ENCODE measurements at regions not wholly inside any gene's neighbourhood (a gene's known extent, or its start where the extent isn't known, plus 50 kb on each side); places are given as distances from the start of the nearest gene placed in this dataset.

DNA sequence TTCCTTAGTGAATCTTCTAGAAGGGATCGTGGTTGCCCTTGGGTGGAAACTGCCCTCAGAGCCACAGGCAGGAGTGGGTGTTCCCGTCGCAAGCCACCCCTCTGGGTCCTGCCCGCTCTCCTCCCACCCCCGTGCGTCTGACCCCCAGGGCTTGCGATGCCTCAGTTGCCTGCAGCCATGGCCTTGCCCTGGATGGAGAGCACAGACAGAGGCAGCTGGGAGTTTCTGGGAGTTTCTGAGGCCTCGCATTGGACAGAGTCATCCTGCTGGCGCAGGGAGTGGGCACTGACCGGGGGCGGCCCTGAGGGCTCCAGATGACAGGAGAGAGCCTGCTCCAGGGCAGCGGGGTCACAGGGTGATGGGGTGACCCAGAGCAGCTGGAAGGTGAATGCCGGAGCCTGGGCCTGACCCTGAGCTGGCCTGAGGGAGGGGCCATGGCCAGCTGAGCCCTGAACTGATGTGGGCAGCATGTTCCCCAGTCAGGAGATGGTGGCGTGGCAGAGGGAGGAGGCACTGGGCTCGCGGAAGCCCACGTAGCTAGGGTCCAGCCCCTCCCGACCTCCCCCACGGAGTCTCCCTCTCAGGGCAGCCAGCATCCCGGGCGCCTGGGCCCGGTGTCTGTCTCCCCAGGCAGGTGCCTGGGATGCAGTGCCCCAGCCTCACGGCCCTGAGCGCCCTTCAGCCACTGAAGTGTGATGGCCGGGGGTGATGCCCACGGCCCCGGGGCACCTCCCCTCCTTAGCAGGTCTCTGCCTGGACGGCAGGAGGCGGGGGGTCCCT lies 1236.2 kb downstream of the BRD1 start:
- CTCF ChIA-PET = no interaction called here
- no TSS peak for BruUV-seq (replicated peaks)
- POLR2A ChIA-PET = no interaction called here

DNA sequence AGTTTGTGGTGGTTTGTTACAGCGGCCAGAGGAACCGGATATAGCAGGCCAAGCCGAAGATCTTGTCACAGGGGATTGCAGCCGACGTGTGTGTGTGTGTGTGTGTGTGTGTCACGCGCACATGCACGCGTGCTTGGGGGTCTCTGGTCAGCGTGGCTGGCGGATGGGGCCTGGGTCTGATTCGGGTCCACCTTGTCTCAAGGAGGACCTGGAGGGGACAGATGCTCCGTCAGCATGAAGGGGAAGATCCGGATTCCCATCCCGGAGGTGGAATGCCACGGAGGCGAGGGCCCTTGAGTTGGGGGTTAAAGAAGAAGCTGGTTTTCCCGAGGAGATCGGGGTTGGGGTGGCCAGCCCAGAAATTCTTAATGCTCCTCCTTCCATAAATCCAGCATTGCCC lies 1237.8 kb downstream of the BRD1 start:
- Histone ChIP-seq H3K9me3 (ENCODE audit: control insufficient read depth, insufficient read depth, low read depth, low read length) (no peaks in the 10 kb centered on the region), H3K4me1 (ENCODE audit: control insufficient read depth, insufficient read depth, low read length) (no peaks in the 10 kb centered on the region), H3K4me3 (ENCODE audit: low read depth in 2 of 2, low read length in 2 of 2) (no peak overlapping the region), H3K27ac (ENCODE audit: low read length) (no peak overlapping the region), H3K36me3 (ENCODE audit: control insufficient read depth, insufficient read depth, low read length) (no peaks in the 10 kb centered on the region), H3K27me3 (ENCODE audit: control insufficient read depth, insufficient read depth, low read length) (no peaks in the 10 kb centered on the region)
- DNase-seq (ENCODE audit: low read depth, low spot score) = no peak
- ChIA-PET CTCF (no interaction called here), POLR2A (no interaction called here)
- no TSS peak for BruUV-seq (replicated peaks)
- in situ Hi-C loops (cut with HindIII; ENCODE audit: low pct_unique_long_range_greater_than_20kb, low sequenced_read_pairs) (no loop called here), intact Hi-C loops (cut with micrococcal nuclease; ENCODE audit: unreplicated experiment) (no loop called here)
- ATAC-seq = no peak
- TF ChIP-seq TCF7L2 (IDR thresholded peaks at IDR 0.05; ENCODE audit: low read depth, low read length) = no peak
- TF ChIP-seq, protein P1, sequence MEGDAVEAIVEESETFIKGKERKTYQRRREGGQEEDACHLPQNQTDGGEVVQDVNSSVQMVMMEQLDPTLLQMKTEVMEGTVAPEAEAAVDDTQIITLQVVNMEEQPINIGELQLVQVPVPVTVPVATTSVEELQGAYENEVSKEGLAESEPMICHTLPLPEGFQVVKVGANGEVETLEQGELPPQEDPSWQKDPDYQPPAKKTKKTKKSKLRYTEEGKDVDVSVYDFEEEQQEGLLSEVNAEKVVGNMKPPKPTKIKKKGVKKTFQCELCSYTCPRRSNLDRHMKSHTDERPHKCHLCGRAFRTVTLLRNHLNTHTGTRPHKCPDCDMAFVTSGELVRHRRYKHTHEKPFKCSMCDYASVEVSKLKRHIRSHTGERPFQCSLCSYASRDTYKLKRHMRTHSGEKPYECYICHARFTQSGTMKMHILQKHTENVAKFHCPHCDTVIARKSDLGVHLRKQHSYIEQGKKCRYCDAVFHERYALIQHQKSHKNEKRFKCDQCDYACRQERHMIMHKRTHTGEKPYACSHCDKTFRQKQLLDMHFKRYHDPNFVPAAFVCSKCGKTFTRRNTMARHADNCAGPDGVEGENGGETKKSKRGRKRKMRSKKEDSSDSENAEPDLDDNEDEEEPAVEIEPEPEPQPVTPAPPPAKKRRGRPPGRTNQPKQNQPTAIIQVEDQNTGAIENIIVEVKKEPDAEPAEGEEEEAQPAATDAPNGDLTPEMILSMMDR (IDR thresholded peaks at IDR 0.05) = no peak
- TF ChIP-seq POLR2AphosphoS5 (IDR thresholded peaks at IDR 0.05; ENCODE audit: low read depth, low read length) = no peak
- no peak for TF ChIP-seq REST (IDR thresholded peaks at IDR 0.05; ENCODE audit: insufficient read depth in 1 of 2, low read depth in 2 of 2, low read length in 1 of 2)
- no peak for TF ChIP-seq SIN3A (IDR thresholded peaks at IDR 0.05; ENCODE audit: borderline replicate concordance, insufficient read depth, low read depth, low read length)

More for the DNA sequence above, 1236.2 kb downstream of the BRD1 start:
- DNase-seq (ENCODE audit: low read depth, low spot score) (no peak), ATAC-seq (no peak)
- Histone ChIP-seq H3K27ac (ENCODE audit: low read length) (no peak overlapping the region), H3K9me3 (ENCODE audit: control insufficient read depth, insufficient read depth, low read depth, low read length) (no peaks in the 10 kb centered on the region), H3K4me3 (ENCODE audit: low read depth in 2 of 2, low read length in 2 of 2) (no peak overlapping the region), H3K27me3 (ENCODE audit: control insufficient read depth, insufficient read depth, low read length) (peaks cover 2% of the 10 kb centered on the region; the same call in 1 of the 2 replicates), H3K36me3 (ENCODE audit: control insufficient read depth, insufficient read depth, low read length) (no peaks in the 10 kb centered on the region), H3K4me1 (ENCODE audit: control insufficient read depth, insufficient read depth, low read length) (no peaks in the 10 kb centered on the region)
- intact Hi-C loops (cut with micrococcal nuclease; ENCODE audit: unreplicated experiment) = no loop called here
- no peak for TF ChIP-seq SIN3A (IDR thresholded peaks at IDR 0.05; ENCODE audit: borderline replicate concordance, insufficient read depth, low read depth, low read length)
- no peak for TF ChIP-seq TCF7L2 (IDR thresholded peaks at IDR 0.05; ENCODE audit: low read depth, low read length)
- TF ChIP-seq, protein P1 (IDR thresholded peaks at IDR 0.05) = no peak
- no peak for TF ChIP-seq REST (IDR thresholded peaks at IDR 0.05; ENCODE audit: insufficient read depth in 1 of 2, low read depth in 2 of 2, low read length in 1 of 2)
- TF ChIP-seq POLR2AphosphoS5 (IDR thresholded peaks at IDR 0.05; ENCODE audit: low read depth, low read length) = no peak
- in situ Hi-C loops (cut with HindIII; ENCODE audit: low pct_unique_long_range_greater_than_20kb, low sequenced_read_pairs) = no loop called here

Data from Panc1 (cell line).